HCT116 (cell line): ENCODE measurements at regions not wholly inside any gene's neighbourhood (a gene's known extent, or its start where the extent isn't known, plus 50 kb on each side); places are given as distances from the start of the nearest gene placed in this dataset.

Experiments used
- ATAC-seq: fragments of 200-7000 bp; cut with Tn5 transposase; 2 replicates; pipeline ENCODE4 v1.9.1; 2020; ENCODE audit warnings: mild to moderate bottlenecking, moderate library complexity
- BruUV-seq: library from RNA; stranded (reverse); fragments of 400-500 nt; replicated peaks from 2 replicates; lab custom pipeline; 2021; lab: Mats Ljungman, UMichigan
- CTCF ChIA-PET: fragments of 300-600 bp; sonication (Branson Sonifier 250); formaldehyde crosslinking; loops from one replicate; lab custom pipeline; 2021; ENCODE audit warnings: antibody characterized with exemption; lab: Charles Lee
- POLR2A ChIA-PET: fragments of 300-600, 350-600 bp; sonication (Branson Sonifier 250); formaldehyde crosslinking; loops from one replicate; lab custom pipeline; 2021; ENCODE audit warnings: antibody characterized with exemption; lab: Charles Lee
- RAD21 ChIA-PET, 2 experiments: fragments of 300-600 bp; sonication (Branson Sonifier 250); formaldehyde crosslinking; loops; one replicate each; lab custom pipeline; 2023; ENCODE audit warnings: low total read pairs in 2 of 2; ENCODE audit not compliant: uncharacterized antibody in 2 of 2, unreplicated experiment in 2 of 2, low non-redundant PET in 1 of 2; lab: Charles Lee
- DNase-seq: peaks from one replicate; pipeline ENCODE4 v3.0.0-alpha.2; 2010; ENCODE audit warnings: low read depth, low spot score
- H2AFZ ChIP-seq: fragments of 200-600 bp; shearing (Covaris generic), sonication (generic); 2 replicates; pipeline ENCODE4 v1.6.1; 2017; ENCODE audit warnings: low read depth, mixed run types, mixed read lengths, antibody characterized with exemption, low read length; ENCODE audit not compliant: poor library complexity, severe bottlenecking
- H3K27ac ChIP-seq: 2 replicates; pipeline ENCODE4 v1.5.1; 2012; ENCODE audit warnings: low read depth, low read length
- H3K27me3 ChIP-seq: fragments of 200-600 bp; sonication (generic); 2 replicates; pipeline ENCODE4 v1.6.1; 2016; ENCODE audit warnings: mixed run types, low read length, mixed read lengths; ENCODE audit not compliant: insufficient read depth
- H3K36me3 ChIP-seq, 2 experiments: fragments of 200-500 bp in 1 of 2; fragments of 200-600 bp in 1 of 2; sonication (Bioruptor generic) in 1 of 2; sonication (generic) in 1 of 2; 2 replicates each; pipeline versions ENCODE4 v1.5.1 to v1.6.1; 2014 to 2016; ENCODE audit warnings: low read length in 2 of 2, inconsistent platforms in 1 of 2, mixed read lengths in 1 of 2, mixed run types in 1 of 2; ENCODE audit not compliant: insufficient read depth in 2 of 2, control insufficient read depth in 1 of 2
- H3K4me1 ChIP-seq, 2 experiments: fragments of 200-600 bp in 1 of 2; sonication (generic) in 1 of 2; 2 replicates each; pipeline versions ENCODE4 v1.5.1 to v1.6.1; 2012 to 2017; ENCODE audit warnings: low read length in 2 of 2, inconsistent platforms in 1 of 2, mild to moderate bottlenecking in 1 of 2, mixed read lengths in 1 of 2, mixed run types in 1 of 2, moderate library complexity in 1 of 2; ENCODE audit not compliant: insufficient read depth in 2 of 2, control insufficient read depth in 1 of 2
- H3K4me2 ChIP-seq: fragments of 200-600 bp; sonication (generic); 2 replicates; pipeline ENCODE4 v1.6.1; 2017; ENCODE audit warnings: mixed run types, low read length, mixed read lengths
- H3K4me3 ChIP-seq, 2 experiments: fragments of 200-600 bp in 1 of 2; sonication (generic) in 1 of 2; replicated peaks in 1 of 2; 2 replicates each; pipeline ENCODE4 v1.5.1; 2011 to 2016; ENCODE audit warnings: low read length in 2 of 2, control low read depth in 1 of 2, low read depth in 1 of 2, mild to moderate bottlenecking in 1 of 2, mixed read lengths in 1 of 2, mixed run types in 1 of 2
- H3K79me2 ChIP-seq: fragments of 200-600 bp; sonication (generic); 2 replicates; pipeline ENCODE4 v1.6.1; 2017; ENCODE audit warnings: mild to moderate bottlenecking, mixed run types, low read length, moderate library complexity, mixed read lengths; ENCODE audit not compliant: insufficient read depth
- H3K9ac ChIP-seq: fragments of 200-600 bp; sonication (generic); 2 replicates; pipeline ENCODE4 v1.6.1; 2016; ENCODE audit warnings: low read length, mixed read lengths
- H3K9me2 ChIP-seq: fragments of 200-600 bp; sonication (generic), shearing (Covaris generic); 2 replicates; pipeline ENCODE4 v1.6.1; 2017; ENCODE audit warnings: mixed run types, mild to moderate bottlenecking, moderate library complexity; ENCODE audit not compliant: insufficient read depth
- H3K9me3 ChIP-seq, 2 experiments: fragments of 200-500 bp in 1 of 2; fragments of 200-600 bp in 1 of 2; sonication (Bioruptor generic) in 1 of 2; sonication (generic) in 1 of 2; 2 replicates each; pipeline ENCODE4 v1.6.1; 2014 to 2017; ENCODE audit warnings: low read length in 2 of 2, mixed read lengths in 2 of 2, inconsistent platforms in 1 of 2, low read depth in 1 of 2, mild to moderate bottlenecking in 1 of 2, mixed run types in 1 of 2, moderate library complexity in 1 of 2; ENCODE audit not compliant: control insufficient read depth in 1 of 2, insufficient read depth in 1 of 2
- H4K20me1 ChIP-seq: fragments of 200-600 bp; sonication (generic), shearing (Covaris generic); 2 replicates; pipeline ENCODE4 v1.6.1; 2017; ENCODE audit warnings: mixed run types, mild to moderate bottlenecking, moderate library complexity; ENCODE audit not compliant: insufficient read depth
- CEBPB ChIP-seq: IDR thresholded peaks from 2 replicates; pipeline ENCODE4 v1.6.1; 2012; ENCODE audit warnings: low read depth
- ELF1 ChIP-seq: IDR thresholded peaks from 2 replicates; pipeline ENCODE4 v1.6.1; 2012; ENCODE audit warnings: low read depth, borderline replicate concordance
- EZH2phosphoT487 ChIP-seq: fragments of 200-600 bp; IDR thresholded peaks from 2 replicates; pipeline ENCODE4 v1.6.1; 2018; ENCODE audit warnings: antibody characterized with exemption, borderline replicate concordance
- MAX ChIP-seq: IDR thresholded peaks from 2 replicates; pipeline ENCODE4 v1.6.1; 2012
- POLR2AphosphoS5 ChIP-seq: IDR thresholded peaks from 2 replicates; pipeline ENCODE4 v1.6.1; 2011; ENCODE audit warnings: mild to moderate bottlenecking, low read depth, low read length, moderate library complexity
- RAD21 ChIP-seq: IDR thresholded peaks from 2 replicates; pipeline ENCODE4 v1.6.1; 2012; ENCODE audit warnings: low read depth, mild to moderate bottlenecking
- SIN3A ChIP-seq: IDR thresholded peaks from 2 replicates; pipeline ENCODE4 v1.6.1; 2012; ENCODE audit warnings: low read depth
- SP1 ChIP-seq: IDR thresholded peaks from 2 replicates; pipeline ENCODE4 v1.6.1; 2012; ENCODE audit warnings: low read depth
- SRF ChIP-seq: IDR thresholded peaks from 2 replicates; pipeline ENCODE4 v1.6.1; 2012; ENCODE audit warnings: low read depth
- TCF7L2 ChIP-seq: IDR thresholded peaks from 2 replicates; pipeline ENCODE4 v1.7.0; 2011; ENCODE audit warnings: borderline replicate concordance, inconsistent platforms; ENCODE audit not compliant: insufficient read depth, insufficient read length; ENCODE audit errors: extremely low read depth
- ZBTB33 ChIP-seq: IDR thresholded peaks from 2 replicates; pipeline ENCODE4 v1.6.1; 2011; ENCODE audit warnings: mild to moderate bottlenecking, low read length, moderate library complexity; ENCODE audit not compliant: insufficient replicate concordance; ENCODE audit errors: extremely low read depth
- ZNF274 ChIP-seq: fragments of 200-500 bp; sonication (Bioruptor generic); IDR thresholded peaks from 2 replicates; pipeline ENCODE4 v1.6.1; 2014; ENCODE audit warnings: mild to moderate bottlenecking, low read depth, low read length, inconsistent platforms
- intact Hi-C: fragments of 100-400 bp; cut with micrococcal nuclease; formaldehyde crosslinking; loops from 2 replicates; pipeline ENCODE4 v1.10.0; 2022

DNA sequence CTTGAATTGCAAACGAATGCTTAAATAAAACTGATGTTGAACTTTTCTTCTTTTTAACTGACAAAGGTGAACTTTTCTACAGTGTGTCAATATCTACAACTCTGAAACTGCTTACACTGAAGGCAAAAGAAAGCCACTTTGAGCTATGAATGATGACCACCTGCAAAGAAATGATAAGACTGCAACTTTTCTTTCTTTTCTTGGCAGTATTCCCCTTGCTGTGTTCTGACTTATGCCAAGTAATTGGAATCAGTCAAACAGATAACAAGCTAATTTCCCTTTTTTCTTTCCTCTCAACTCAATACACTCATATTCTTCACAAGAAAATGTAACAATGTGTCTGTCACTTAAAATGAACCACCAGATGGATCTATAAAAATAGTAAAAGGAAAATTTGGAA is 588.1 kb upstream of the BRINP3 start:
- POLR2A ChIA-PET = no interaction called here
- TF ChIP-seq SRF (no peak), SIN3A (no peak), EZH2phosphoT487 (no peak), SP1 (no peak), RAD21 (no peak), ELF1 (no peak), ZNF274 (no peak), TCF7L2 (no peak), CEBPB (no peak), POLR2AphosphoS5 (no peak), ZBTB33 (no peak), MAX (no peak)
- RAD21 ChIA-PET = no interaction called here
- Histone ChIP-seq H2AFZ (no peak overlapping the region), H3K79me2 (no peaks in the 10 kb centered on the region), H3K36me3 (no peaks in the 10 kb centered on the region), H4K20me1 (no peaks in the 10 kb centered on the region), H3K4me3 (no peak overlapping the region), H3K9me3 (no peaks in the 10 kb centered on the region), H3K27me3 (no peaks in the 10 kb centered on the region), H3K4me2 (no peak overlapping the region), H3K9ac (no peak overlapping the region), H3K4me1 (no peaks in the 10 kb centered on the region), H3K27ac (no peak overlapping the region), H3K9me2 (no peaks in the 10 kb centered on the region)
- DNase-seq (no peak), ATAC-seq (no peak)
- CTCF ChIA-PET = no interaction called here
- BruUV-seq = no TSS peak
- intact Hi-C loops = no loop called here
